Sigmoid colon (tissue), 4 donors: ENCODE measurements at regions not wholly inside any gene's neighbourhood (a gene's known extent, or its start where the extent isn't known, plus 50 kb on each side); places are given as distances from the start of the nearest gene placed in this dataset.

Experiments
- CTCF ChIP-seq, 4 experiments: fragments of 450-650 bp in 3 of 4; fragments of 200-600 bp in 1 of 4; IDR thresholded peaks; one replicate each; pipeline ENCODE4 v1.5.1; 2016 to 2019; ENCODE audit warnings: antibody characterized with exemption in 4 of 4, mild to moderate bottlenecking in 3 of 4, moderate library complexity in 2 of 4
- POLR2A ChIP-seq, 2 donors: fragments of 450-650 bp; IDR thresholded peaks; one replicate each; pipeline ENCODE4 v1.6.1; 2016; ENCODE audit warnings: antibody characterized with exemption in 2 of 2, mild to moderate bottlenecking in 2 of 2, moderate library complexity in 2 of 2
- POLR2AphosphoS5 ChIP-seq, 4 donors: sonication (generic); formaldehyde crosslinking; IDR thresholded peaks; one replicate each; pipeline ENCODE4 v1.6.1; 2017; ENCODE audit warnings: antibody characterized with exemption in 4 of 4

- TF ChIP-seq POLR2A (IDR thresholded peaks at IDR 0.05) (no peak), CTCF (IDR thresholded peaks at IDR 0.05) (no peak), POLR2AphosphoS5 (IDR thresholded peaks at IDR 0.05) (no peak)
Observed at GRCh38 chr5:51039424-51040329, 343.6 kb upstream of the ISL1 start.
